ENCODE measurements at regions not wholly inside any gene's neighbourhood (a gene's known extent, or its start where the extent isn't known, plus 50 kb on each side); places are given as distances from the start of the nearest gene placed in this dataset.

DNA sequence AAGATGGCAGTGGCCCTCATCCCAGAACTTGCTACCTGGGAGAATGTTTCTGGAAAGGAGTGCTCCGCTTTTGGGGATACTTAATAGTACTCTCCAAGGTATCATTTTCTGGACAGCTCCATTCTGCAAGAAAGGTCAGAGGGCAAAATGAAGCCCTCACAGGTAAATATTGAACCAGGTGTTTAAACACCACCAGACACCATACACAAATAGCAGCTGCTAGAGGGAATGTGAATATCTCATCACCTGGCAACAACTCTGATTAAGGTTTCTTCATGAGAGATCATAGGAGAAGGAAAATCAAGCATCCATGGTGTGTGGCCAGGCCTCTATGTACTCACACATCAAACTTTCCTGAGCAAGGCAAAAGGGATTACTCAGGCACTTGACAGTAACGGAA lies 226.1 kb upstream of the FAT3 start:
- no peak overlapping the region for H3K4me3 Mint-ChIP-seq
- H3K4me2 ChIP-seq (replicated peaks; ENCODE audit: low read depth, low read length, poor library complexity, severe bottlenecking): no peak overlapping the region
- DNase-seq (no peak), ATAC-seq (ENCODE audit: low read depth) (no peak)
- no peaks in the 10 kb centered on the region for H3K4me1 Mint-ChIP-seq
- H3K9me3 Mint-ChIP-seq (ENCODE audit: insufficient read depth): no peaks in the 10 kb centered on the region
- ChIA-PET CTCF (no interaction called here), POLR2A (no interaction called here)
- no peaks in the 10 kb centered on the region for H3K27me3 Mint-ChIP-seq
- H3K36me3 ChIP-seq (replicated peaks in 1 of 2; ENCODE audit: control extremely low read depth in 1 of 2, control insufficient read depth in 1 of 2, extremely low read depth in 1 of 2, insufficient read depth in 2 of 2, low read length in 1 of 2): no peaks in the 10 kb centered on the region
- H3K27ac ChIP-seq (ENCODE audit: low read length in 2 of 2): no peak overlapping the region
- no peak overlapping the region for H3K4me3 ChIP-seq (ENCODE audit: control extremely low read depth in 1 of 5, extremely low read depth in 1 of 5, insufficient read depth in 1 of 5, low read depth in 2 of 5, low read length in 4 of 5)
- 100% methylated on average over 1 of the region's 2 CpGs for WGBS (ENCODE audit: insufficient coverage)
- TF ChIP-seq, protein P1, sequence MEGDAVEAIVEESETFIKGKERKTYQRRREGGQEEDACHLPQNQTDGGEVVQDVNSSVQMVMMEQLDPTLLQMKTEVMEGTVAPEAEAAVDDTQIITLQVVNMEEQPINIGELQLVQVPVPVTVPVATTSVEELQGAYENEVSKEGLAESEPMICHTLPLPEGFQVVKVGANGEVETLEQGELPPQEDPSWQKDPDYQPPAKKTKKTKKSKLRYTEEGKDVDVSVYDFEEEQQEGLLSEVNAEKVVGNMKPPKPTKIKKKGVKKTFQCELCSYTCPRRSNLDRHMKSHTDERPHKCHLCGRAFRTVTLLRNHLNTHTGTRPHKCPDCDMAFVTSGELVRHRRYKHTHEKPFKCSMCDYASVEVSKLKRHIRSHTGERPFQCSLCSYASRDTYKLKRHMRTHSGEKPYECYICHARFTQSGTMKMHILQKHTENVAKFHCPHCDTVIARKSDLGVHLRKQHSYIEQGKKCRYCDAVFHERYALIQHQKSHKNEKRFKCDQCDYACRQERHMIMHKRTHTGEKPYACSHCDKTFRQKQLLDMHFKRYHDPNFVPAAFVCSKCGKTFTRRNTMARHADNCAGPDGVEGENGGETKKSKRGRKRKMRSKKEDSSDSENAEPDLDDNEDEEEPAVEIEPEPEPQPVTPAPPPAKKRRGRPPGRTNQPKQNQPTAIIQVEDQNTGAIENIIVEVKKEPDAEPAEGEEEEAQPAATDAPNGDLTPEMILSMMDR (IDR thresholded peaks at IDR 0.05): no peak
- no peak for TF ChIP-seq EZH2 (IDR thresholded peaks at IDR 0.05; ENCODE audit: borderline replicate concordance, insufficient read depth, low read depth, low read length, poor library complexity, severe bottlenecking)
- H3K4me1 ChIP-seq (ENCODE audit: control insufficient read depth in 2 of 2, insufficient read depth in 2 of 2, low read length in 2 of 2): no peaks in the 10 kb centered on the region
- H3K27ac Mint-ChIP-seq: no peak overlapping the region
- H2AFZ ChIP-seq (ENCODE audit: insufficient read depth, low read depth, low read length, poor library complexity, severe bottlenecking): no peak overlapping the region
- no peaks in the 10 kb centered on the region for H4K20me1 ChIP-seq (ENCODE audit: control insufficient read depth, insufficient read depth, low read length, poor library complexity, severe bottlenecking)
- no peaks in the 10 kb centered on the region for H3K79me2 ChIP-seq (ENCODE audit: control insufficient read depth, insufficient read depth, low read length)
- intact Hi-C loops (cut with micrococcal nuclease): no loop called here
- no peaks in the 10 kb centered on the region for H3K27me3 ChIP-seq (replicated peaks in 1 of 4; ENCODE audit: control extremely low read depth in 1 of 4, control insufficient read depth in 3 of 4, insufficient read depth in 4 of 4, low read length in 3 of 4)
- H3K9me3 ChIP-seq (ENCODE audit: control extremely low read depth in 1 of 3, control insufficient read depth in 2 of 3, insufficient read depth in 1 of 3, low read length in 2 of 3): no peaks in the 10 kb centered on the region
- H3K9ac ChIP-seq (ENCODE audit: low read length): no peak overlapping the region

DNA sequence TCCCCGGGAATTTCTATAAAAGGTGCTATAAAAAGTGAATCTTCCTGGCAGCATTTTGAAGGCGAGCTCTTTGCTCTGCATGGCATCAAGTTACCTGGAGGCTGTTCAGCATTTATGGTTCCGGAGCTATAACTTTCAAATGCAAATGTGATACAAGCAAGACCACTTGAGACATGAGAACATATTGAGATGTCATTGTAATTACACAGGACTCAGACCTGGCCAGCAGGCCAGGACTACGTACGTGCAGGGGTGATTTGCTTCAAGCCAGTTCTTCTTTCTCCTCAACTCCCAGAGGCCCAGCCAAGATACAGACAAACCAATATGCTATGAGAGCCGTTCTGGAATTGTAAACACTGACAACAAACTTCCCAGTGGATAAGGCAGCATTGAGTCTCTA lies 227.4 kb upstream of the FAT3 start:
- TF ChIP-seq EZH2 (IDR thresholded peaks at IDR 0.05; ENCODE audit: borderline replicate concordance, insufficient read depth, low read depth, low read length, poor library complexity, severe bottlenecking): no peak
- TF ChIP-seq, protein P1 (IDR thresholded peaks at IDR 0.05): no peak
- no peak for ATAC-seq (ENCODE audit: low read depth)

More for the DNA sequence above, 227.4 kb upstream of the FAT3 start:
- H3K79me2 ChIP-seq (ENCODE audit: control insufficient read depth, insufficient read depth, low read length): no peaks in the 10 kb centered on the region
- H3K36me3 ChIP-seq (replicated peaks in 1 of 2; ENCODE audit: control extremely low read depth in 1 of 2, control insufficient read depth in 1 of 2, extremely low read depth in 1 of 2, insufficient read depth in 2 of 2, low read length in 1 of 2): no peaks in the 10 kb centered on the region
- H2AFZ ChIP-seq (ENCODE audit: insufficient read depth, low read depth, low read length, poor library complexity, severe bottlenecking): no peak overlapping the region
- no peak overlapping the region for H3K27ac Mint-ChIP-seq
- H3K4me1 Mint-ChIP-seq: no peaks in the 10 kb centered on the region
- H4K20me1 ChIP-seq (ENCODE audit: control insufficient read depth, insufficient read depth, low read length, poor library complexity, severe bottlenecking): no peaks in the 10 kb centered on the region
- no peaks in the 10 kb centered on the region for H3K4me1 ChIP-seq (ENCODE audit: control insufficient read depth in 2 of 2, insufficient read depth in 2 of 2, low read length in 2 of 2)
- CTCF ChIA-PET: no interaction called here
- no peaks in the 10 kb centered on the region for H3K27me3 Mint-ChIP-seq
- H3K9me3 ChIP-seq (ENCODE audit: control extremely low read depth in 1 of 3, control insufficient read depth in 2 of 3, insufficient read depth in 1 of 3, low read length in 2 of 3): no peaks in the 10 kb centered on the region
- H3K9ac ChIP-seq (ENCODE audit: low read length): no peak overlapping the region
- no peaks in the 10 kb centered on the region for H3K9me3 Mint-ChIP-seq (ENCODE audit: insufficient read depth)
- H3K4me3 Mint-ChIP-seq: no peak overlapping the region
- WGBS (ENCODE audit: insufficient coverage): 82% methylated on average over 4 of the region's 6 CpGs
- H3K27me3 ChIP-seq (replicated peaks in 1 of 4; ENCODE audit: control extremely low read depth in 1 of 4, control insufficient read depth in 3 of 4, insufficient read depth in 4 of 4, low read length in 3 of 4): no peaks in the 10 kb centered on the region
- no peak overlapping the region for H3K27ac ChIP-seq (ENCODE audit: low read length in 2 of 2)
- no peak overlapping the region for H3K4me2 ChIP-seq (replicated peaks; ENCODE audit: low read depth, low read length, poor library complexity, severe bottlenecking)
- no peak for DNase-seq
- no peak overlapping the region for H3K4me3 ChIP-seq (ENCODE audit: control extremely low read depth in 1 of 5, extremely low read depth in 1 of 5, insufficient read depth in 1 of 5, low read depth in 2 of 5, low read length in 4 of 5)
- intact Hi-C loops (cut with micrococcal nuclease): no loop called here
- POLR2A ChIA-PET: no interaction called here
